Astrocyte of the hippocampus (primary cell): ENCODE measurements at regions not wholly inside any gene's neighbourhood (a gene's known extent, or its start where the extent isn't known, plus 50 kb on each side); places are given as distances from the start of the nearest gene placed in this dataset.
"Not testable (repeated sequence)": the region's sequence is repeated elsewhere in the genome, so short reads cannot be mapped to it uniquely, and the experiment has no call there.

Source experiments
- DNase-seq: peaks from one replicate; pipeline ENCODE4 v3.0.0; 2011; ENCODE audit warnings: low read depth, low spot score

DNA sequence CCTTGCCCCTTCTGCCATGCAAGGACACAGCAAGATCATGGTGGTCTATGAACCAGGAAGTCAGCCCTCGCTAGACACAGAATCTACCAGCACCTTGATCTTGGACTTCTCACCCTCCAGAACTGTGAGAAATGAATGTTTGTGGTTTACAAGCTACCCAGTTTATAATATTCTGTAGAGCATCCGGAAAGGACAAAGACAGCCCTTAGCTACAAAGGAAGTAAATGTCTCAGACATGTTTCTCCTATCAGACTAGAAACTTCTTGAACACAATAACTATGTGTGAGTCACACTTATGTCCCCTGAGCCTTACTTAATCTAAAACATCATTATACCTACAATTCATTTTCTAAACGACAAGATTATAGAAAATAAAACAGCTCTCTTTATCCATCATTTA, 176.7 kb downstream of the KLHL28 start:
- peak; percentile 17 for DNase-seq

DNA sequence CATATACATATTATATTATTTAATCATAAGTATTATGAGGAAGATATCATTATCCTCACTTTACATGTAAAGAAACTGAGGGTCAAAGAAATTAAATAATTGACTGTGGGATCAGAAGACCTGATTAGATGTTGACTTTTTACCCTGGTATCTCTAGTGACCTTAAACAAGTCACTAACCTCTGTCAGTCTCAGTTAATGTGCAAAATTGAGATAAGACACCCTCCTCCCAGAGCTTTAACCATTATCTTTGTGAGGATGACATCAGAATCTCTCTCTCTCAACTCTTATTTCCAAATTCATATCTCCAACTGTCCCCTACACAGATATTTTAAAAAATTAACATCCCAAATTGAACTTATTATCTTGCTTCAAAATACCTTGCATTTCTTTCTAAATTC, 177.8 kb downstream of the KLHL28 start:
- no peak for DNase-seq

DNA sequence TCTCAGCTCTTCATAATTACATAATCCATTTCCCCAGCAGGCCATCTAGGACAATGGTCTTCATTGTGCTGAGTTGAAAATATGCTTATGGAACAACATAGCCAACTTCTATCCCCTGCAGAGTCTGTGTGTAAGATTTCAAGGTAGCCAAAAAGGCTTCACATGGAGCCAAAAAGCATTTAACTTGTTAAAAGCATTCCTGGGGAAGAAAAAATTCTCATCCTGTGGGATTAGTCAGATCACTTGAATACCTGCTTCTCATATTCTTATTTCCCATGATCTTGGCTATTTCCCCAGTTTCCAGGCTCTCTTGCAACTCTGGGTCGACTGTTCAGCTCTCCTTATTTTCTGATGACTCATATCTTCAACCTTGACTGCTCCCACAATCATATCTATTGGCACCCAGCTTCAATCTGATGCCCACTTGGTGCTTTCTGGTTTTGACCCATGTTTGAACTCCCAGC, 178.9 kb downstream of the KLHL28 start:
- peak; percentile 88 for DNase-seq

DNA sequence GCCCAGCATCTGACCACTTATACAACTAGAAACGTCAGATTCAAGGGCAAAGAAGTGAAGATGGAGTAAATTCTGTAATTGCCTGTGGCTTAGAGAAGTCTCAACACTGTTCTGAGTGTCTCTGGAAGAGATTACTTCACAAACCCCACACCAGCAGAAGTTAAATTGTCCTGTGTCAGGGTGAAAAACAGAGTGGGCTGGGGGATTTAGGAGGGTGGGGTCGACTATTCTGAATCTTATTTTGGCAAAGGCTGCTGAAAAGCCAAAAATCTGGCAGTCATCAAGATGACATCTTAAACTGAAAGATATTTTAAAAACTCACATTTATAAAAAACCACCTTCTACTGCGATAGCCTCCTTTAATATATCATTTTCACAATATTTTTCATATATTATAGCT, 180.8 kb downstream of the KLHL28 start:
- no peak for DNase-seq

GRCh38 chr14:44778604-44779003, 183.1 kb downstream of the KLHL28 start:
- DNase-seq = peak; percentile 34

GRCh38 chr14:44777584-44777983, 184.2 kb downstream of the KLHL28 start:
- no peak for DNase-seq

DNA sequence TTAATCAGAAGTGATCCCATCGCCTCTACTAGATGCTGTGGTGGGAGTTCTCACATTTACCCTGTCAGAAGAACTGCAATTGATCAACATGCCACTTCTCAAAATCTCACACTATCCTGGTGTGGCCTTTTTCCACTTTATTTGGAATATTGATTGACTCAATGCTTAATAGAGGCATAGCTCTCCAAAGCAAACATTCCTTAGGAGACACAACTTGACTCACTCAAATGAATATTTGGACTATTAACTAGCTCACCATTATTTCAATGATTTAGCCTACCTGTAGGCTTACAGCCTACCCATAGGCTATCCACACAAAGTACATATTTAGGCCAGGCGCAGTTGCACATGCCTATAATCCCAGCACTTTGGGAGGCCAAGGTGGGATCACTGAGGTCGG, 186.5 kb downstream of the KLHL28 start:
- no peak for DNase-seq

DNA sequence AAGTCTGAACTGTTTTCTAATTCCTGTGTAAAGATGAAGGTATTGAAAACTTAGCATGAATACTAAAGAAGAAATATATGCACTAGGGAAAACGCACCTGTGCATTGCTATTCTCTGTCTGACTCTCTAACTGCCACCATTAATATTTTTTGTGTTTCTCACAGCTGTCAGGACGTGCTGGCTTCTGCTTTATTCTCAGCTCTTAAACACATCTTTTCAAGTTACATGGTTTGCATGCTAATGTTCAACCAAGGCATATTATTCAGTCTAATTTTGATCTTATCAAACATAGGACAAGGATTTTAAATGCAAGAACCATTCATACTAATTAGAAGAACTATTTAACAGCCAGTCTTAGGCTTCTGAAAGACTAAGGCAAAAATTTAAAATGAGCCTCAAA, 187.4 kb downstream of the KLHL28 start:
- DNase-seq = no peak

DNA sequence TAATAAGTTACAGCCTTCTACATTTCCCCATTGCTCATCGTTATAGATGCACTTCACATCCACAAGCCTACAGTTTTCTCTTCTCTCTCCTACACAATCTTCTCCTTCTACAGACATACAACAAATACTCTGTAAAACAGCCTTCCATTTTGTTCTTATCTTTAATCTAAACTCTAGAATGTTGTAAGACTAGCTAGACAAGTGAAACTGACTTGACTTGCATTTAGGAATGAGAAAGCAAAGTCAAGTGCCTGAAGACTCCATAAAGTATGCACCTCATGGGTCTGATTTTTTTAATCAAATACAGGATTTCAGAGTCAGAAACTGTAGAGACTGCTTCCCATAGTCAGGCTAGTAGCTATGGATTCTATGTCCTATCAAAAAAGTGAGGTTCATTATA, 190.3 kb downstream of the KLHL28 start:
- no peak for DNase-seq

GRCh38 chr14:44770201-44770600, 191.5 kb downstream of the KLHL28 start:
- no peak for DNase-seq

GRCh38 chr14:44768935-44769334, 192.8 kb downstream of the KLHL28 start:
- no peak for DNase-seq

- no peak for DNase-seq
Measured at GRCh38 chr14:44767646-44768173, 194.0 kb downstream of the KLHL28 start.

GRCh38 chr14:44766285-44766684, 195.5 kb downstream of the KLHL28 start:
- DNase-seq = no peak

DNA sequence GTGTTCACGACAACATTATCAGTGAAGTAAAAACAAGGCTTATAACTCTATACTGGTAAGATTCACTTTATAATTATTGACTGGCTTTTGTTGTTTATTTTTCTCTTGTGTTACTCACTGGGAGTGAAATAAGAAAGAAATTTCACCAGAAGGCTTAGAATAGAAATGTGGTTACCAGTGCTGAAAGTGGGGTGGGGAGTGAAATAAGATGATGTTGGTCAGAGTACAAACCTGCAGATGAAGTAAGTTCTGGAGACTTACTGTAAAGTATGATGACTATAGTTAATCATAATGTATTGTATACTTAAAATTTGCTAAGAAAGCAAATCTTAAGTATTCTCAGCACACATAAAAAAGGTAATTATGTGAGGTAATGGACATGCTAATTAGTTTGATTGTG, 198.4 kb downstream of the KLHL28 start:
- DNase-seq = peak; percentile 5

DNA sequence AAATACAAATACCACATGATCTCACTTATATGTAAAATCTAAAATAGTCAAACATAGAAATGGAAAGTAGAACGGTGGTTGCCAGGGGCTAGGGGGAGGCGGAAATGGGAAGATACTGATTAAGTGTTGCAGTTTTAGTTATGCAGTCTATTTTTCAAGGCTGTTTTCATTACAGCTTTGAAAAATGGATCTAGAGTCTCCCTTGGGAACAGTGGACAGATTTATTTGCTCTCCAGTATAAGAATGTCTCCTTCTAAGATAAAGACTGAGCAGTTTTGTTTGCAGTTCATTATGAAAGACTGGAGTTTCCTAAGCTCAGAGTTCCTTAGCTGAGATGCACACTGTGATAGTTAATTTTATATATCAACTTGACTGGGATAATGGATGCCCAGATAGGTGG, 202.5 kb downstream of the KLHL28 start:
- DNase-seq = no peak

DNA sequence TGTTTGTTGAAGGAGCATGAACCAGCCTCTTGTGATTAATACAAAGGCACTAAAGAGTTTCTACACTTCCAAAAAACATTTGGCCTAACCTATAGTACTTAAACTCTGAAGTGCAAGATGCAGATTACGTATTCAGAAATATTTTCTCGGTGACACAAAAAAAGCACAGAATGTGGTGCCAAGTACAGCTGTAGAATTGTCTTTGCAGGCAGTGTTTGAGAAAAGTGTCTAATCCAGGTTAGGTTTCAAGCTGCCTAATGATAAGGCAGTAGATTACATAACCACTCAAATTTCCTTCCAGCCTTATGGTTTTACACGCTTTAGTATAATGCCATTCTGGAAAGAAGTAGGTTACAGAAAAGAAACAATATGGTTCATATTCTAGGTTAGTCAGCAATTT, 205.2 kb downstream of the KLHL28 start:
- no peak for DNase-seq

DNA sequence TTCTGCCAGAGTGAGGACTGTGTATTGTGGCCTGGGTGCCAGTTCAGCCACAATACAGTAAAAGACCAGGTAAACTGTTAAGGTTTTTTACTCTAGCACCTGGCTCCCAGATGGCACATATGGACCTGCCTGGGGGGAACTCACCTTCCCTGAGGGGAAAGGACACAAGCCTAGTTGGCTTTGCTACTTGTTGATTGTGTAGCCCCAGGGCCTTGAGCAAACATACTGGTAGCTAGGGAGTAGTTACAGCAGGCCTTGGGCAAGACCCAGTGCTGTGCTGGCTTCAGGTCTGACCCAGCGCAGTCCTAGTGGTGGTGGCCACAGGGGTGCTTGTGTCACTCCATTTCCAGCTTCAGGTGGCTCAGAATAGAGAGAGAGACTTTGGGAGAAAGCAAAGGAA, 216.4 kb downstream of the KLHL28 start:
- no peak for DNase-seq

- DNase-seq = no peak
Measured at GRCh38 chr14:44742202-44742601, 219.5 kb downstream of the KLHL28 start.

DNA sequence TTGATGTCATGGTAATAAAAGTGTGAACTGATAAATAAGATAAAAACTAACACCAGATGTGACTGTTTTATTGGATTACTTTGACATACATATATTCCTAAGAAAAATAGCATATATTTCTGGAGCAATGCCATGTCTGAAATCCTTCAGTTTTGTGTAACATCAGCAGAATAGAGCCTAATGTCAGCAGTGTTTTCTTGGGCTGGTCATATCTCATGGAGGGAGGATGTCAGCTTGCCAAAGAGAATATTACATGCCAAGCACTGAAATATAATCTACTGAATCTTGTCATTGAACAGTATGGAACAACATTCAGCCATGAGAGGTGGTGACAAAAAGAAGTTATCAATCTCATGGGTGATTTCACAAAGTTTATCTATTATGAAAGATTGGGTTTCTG, 220.3 kb downstream of the KLHL28 start:
- DNase-seq = no peak

- DNase-seq = no peak
Measured at GRCh38 chr14:44736326-44736725, 225.4 kb downstream of the KLHL28 start.

DNA sequence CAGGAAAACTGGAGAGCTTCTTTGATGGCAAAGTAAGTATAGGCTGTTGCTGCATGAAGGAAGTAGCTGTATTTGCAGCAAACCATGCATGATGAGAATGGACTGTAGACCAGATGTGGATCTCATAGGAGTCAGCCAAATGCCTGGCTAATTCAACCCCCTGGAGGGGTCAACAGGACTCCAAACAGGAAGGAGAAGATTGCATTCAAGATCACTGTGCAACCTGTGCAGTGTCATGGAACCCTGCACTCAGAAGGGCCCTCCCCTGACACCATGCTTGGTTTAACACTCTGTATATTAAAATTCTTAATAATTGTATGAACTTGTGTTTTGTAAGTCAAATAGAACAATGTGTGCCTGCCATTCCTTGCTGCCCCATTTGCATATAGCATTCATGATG, 225.1 kb upstream of the FSCB start:
- no peak for DNase-seq

DNA sequence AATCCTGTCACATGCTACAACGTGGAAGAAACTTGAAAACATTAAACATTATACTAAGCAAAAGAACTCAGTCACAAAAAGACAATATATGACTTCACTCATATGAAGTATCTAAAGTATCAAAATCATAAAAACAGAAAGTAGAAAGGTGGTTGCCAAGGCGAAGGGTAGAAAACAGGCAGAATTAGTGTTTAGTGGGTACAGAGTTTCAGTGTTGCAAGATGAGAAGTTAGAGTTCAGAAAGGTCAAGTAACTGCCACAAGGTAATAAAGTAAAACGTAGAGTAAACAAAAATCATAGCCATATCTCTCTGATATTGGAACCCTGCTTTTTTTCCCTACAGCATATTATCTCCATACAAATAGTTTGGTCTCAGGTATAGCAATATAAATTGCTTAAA, 223.8 kb upstream of the FSCB start:
- no peak for DNase-seq

DNA sequence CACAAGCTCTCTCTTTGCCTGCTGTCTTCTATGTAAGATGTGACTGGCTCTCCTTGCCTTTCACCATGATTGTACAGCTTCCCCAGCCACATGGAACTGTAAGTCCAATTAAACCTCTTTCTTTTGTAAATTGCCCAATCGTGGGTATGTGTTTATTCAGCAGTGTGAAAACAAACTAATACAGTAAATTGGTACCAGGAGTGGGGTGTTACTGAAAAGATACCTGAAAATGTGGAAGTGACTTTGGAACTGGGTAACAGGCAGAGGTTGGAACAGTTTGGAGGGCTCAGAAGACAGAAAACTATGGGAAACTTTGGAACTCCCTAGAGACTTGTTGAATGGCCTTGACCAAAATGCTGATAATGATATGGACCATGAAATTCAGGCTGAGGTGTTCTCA, 214.3 kb upstream of the FSCB start:
- not testable (repeated sequence) for DNase-seq

GRCh38 chr14:44720707-44721106, 213.6 kb upstream of the FSCB start:
- no peak for DNase-seq
